C4-2B (cell line): ENCODE measurements at regions not wholly inside any gene's neighbourhood (a gene's known extent, or its start where the extent isn't known, plus 50 kb on each side); places are given as distances from the start of the nearest gene placed in this dataset.

ENCODE experiments used
- ZFX ChIP-seq: fragments of 450-650 bp; IDR thresholded peaks from 2 replicates; pipeline ENCODE4 v1.6.1; 2017
- TF ChIP-seq, protein P1 (sequence below): fragments of 450-650 bp; conservative IDR thresholded peaks from 2 replicates; pipeline ENCODE4 v1.5.1; 2017; ENCODE audit warnings: mild to moderate bottlenecking

DNA sequence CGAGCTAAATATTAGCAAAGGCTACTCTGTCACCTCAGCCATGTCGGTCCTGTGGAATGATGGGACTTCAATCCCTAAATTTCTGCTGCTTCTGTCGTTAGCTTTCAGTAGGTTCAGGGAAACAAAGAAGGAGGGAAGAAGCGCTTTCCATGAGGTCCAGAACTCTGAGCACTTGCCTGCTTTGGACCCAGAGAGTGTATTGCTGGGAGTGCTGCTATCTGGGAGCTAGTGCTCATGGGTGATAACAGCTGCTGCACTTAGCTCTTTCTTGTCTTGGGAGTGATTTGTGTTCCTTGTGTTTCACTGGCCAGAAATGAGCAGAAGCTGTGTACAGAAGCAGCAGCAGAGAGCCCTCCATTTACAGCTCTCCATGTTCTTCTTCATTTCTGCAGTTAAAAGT lies 369.8 kb downstream of the DIPK2A start:
- TF ChIP-seq, protein P1, sequence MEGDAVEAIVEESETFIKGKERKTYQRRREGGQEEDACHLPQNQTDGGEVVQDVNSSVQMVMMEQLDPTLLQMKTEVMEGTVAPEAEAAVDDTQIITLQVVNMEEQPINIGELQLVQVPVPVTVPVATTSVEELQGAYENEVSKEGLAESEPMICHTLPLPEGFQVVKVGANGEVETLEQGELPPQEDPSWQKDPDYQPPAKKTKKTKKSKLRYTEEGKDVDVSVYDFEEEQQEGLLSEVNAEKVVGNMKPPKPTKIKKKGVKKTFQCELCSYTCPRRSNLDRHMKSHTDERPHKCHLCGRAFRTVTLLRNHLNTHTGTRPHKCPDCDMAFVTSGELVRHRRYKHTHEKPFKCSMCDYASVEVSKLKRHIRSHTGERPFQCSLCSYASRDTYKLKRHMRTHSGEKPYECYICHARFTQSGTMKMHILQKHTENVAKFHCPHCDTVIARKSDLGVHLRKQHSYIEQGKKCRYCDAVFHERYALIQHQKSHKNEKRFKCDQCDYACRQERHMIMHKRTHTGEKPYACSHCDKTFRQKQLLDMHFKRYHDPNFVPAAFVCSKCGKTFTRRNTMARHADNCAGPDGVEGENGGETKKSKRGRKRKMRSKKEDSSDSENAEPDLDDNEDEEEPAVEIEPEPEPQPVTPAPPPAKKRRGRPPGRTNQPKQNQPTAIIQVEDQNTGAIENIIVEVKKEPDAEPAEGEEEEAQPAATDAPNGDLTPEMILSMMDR, result no peak
- no peak for TF ChIP-seq ZFX
